ENCODE measurements at regions not wholly inside any gene's neighbourhood (a gene's known extent, or its start where the extent isn't known, plus 50 kb on each side); places are given as distances from the start of the nearest gene placed in this dataset.
"Not testable (repeated sequence)": the region's sequence is repeated elsewhere in the genome, so short reads cannot be mapped to it uniquely, and the experiment has no call there.

GRCh38 chr6:6978731-6979130 is 129.0 kb upstream of the RREB1 start:
- DNase-seq (ENCODE audit: low spot score), result no peak

- DNase-seq (ENCODE audit: low spot score), result no peak
These were observed 126.7 kb upstream of the RREB1 start for GRCh38 chr6:6980999-6981597.

- DNase-seq (ENCODE audit: low spot score), result no peak
These were observed 126.0 kb upstream of the RREB1 start for GRCh38 chr6:6981681-6982322.

- DNase-seq (ENCODE audit: low spot score), result no peak
These were observed 125.1 kb upstream of the RREB1 start for GRCh38 chr6:6982663-6983062.

GRCh38 chr6:6984585-6985366 is 123.0 kb upstream of the RREB1 start:
- DNase-seq (ENCODE audit: low spot score), result no peak

- no peak for DNase-seq (ENCODE audit: low spot score)
These were observed 121.4 kb upstream of the RREB1 start for GRCh38 chr6:6986344-6986743.

- DNase-seq (ENCODE audit: low spot score), result no peak
These were observed 120.0 kb upstream of the RREB1 start for GRCh38 chr6:6987749-6988148.

GRCh38 chr6:6990059-6990458 is 117.7 kb upstream of the RREB1 start:
- DNase-seq (ENCODE audit: low spot score), result not testable (repeated sequence)

- DNase-seq (ENCODE audit: low spot score), result no peak
These were observed 114.1 kb upstream of the RREB1 start for GRCh38 chr6:6993503-6994237.

- no peak for DNase-seq (ENCODE audit: low spot score)
These were observed 113.0 kb upstream of the RREB1 start for GRCh38 chr6:6994796-6995195.

GRCh38 chr6:6995328-6995727 is 112.4 kb upstream of the RREB1 start:
- no peak for DNase-seq (ENCODE audit: low spot score)

GRCh38 chr6:6996124-6996523 is 111.6 kb upstream of the RREB1 start:
- no peak for DNase-seq (ENCODE audit: low spot score)

- no peak for DNase-seq (ENCODE audit: low spot score)
These were observed 110.2 kb upstream of the RREB1 start for GRCh38 chr6:6997263-6998193.

- no peak for DNase-seq (ENCODE audit: low spot score)
These were observed 109.6 kb upstream of the RREB1 start for GRCh38 chr6:6998194-6998569.

- DNase-seq (ENCODE audit: low spot score), result no peak
These were observed 106.7 kb upstream of the RREB1 start for GRCh38 chr6:7000825-7001777.

GRCh38 chr6:7003041-7003440 is 104.7 kb upstream of the RREB1 start:
- DNase-seq (ENCODE audit: low spot score), result no peak

GRCh38 chr6:7004581-7005297 is 103.0 kb upstream of the RREB1 start:
- no peak for DNase-seq (ENCODE audit: low spot score)

- DNase-seq (ENCODE audit: low spot score), result no peak
These were observed 101.1 kb upstream of the RREB1 start for GRCh38 chr6:7006515-7007191.

GRCh38 chr6:7008451-7008988 is 99.2 kb upstream of the RREB1 start:
- DNase-seq (ENCODE audit: low spot score), result no peak

All from germinal center (tissue), 1 donor.